Activated gamma-delta T cell treated with Interleukin-2 at 50 U/mL for 16 hours (primary cell): ENCODE measurements at regions not wholly inside any gene's neighbourhood (a gene's known extent, or its start where the extent isn't known, plus 50 kb on each side); places are given as distances from the start of the nearest gene placed in this dataset.

Experiments used
- DNase-seq: peaks from one replicate; pipeline ENCODE4 v3.0.0-alpha.2; 2020

DNA sequence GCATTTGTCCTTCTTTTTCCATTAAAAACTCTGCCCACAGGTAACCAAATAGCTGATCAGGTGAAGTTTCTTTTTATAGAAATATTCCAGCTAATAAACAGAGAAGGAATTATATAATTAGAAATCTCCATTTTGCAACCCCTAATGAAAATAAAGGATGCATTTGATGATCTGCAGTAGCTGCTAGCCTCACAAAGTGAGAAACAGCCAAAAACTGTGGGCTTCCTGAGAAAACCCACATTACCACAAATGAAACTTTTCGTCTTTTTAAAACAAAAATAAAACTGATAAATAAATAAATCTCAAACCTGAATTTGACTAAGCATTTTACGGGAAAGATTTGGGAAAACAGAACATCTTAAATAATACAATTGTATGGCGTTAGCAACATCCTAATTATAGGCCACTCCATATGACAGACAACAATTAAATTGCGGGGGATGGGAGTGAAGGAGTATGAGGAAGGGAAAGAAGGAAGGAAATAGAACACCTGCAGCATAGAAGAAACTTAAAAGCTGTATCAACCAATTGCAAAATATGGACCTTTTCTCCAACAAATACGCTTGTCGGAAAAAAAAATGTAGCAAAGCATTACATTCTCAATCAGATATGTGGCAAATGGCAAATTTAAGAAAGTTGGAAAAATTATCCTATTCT, 283.0 kb upstream of the ITGA1 start:
- DNase-seq = no peak

DNA sequence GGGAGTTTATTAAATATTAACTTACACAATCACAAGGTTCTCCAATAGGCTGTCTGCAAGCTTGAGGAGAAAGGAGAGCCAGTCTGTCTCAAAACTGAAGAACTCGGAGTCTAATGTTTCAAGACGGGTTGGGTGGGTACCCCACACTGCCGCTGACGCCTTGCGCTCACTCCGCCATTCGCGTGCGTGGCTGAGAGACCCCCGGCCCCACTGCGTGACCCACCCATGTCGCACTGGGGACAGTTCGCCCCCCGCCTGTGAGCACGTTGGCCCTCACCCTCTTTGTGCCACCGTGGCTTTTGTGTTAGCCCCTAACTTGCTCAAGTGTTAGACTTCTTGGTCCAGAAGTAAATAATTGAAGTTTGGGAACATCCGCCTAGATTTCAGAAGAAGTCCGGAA, 270.0 kb upstream of the ITGA1 start:
- no peak for DNase-seq

DNA sequence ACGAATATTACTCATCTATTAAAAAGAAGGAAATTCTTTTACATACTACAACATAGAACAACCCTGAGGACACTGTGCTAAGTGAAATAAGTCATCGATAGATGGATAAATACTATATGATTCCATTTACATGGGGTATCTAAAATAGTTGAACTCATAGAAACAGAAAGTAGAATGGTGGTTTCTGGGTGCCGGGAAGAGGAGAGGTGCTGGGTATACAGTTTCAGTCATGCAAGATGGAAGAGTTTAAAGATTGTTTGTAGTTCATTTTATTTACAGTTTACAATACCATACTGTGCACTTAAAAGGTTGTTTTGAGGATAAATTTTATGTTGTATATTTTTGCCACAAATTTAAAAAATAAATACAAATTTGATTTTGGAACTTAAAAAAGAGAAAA, 267.5 kb upstream of the ITGA1 start:
- DNase-seq = no peak

DNA sequence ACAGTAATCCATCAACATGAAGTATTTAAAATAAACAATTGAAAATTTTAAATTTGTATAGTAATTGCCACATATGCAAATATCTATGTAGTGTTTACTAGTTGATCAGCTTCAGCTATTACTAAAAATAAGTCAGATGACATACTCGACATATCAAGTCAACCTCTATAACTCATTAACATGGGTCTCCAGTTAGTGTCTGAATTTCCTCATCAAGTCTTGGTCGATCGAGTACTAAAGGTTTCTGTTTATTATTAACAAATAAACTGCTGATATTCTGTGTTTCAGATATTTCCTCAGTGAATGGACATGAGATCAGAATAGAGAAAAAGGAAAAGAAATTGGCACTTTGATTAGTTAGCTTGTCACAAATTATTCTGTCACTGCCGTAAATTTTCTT, 266.5 kb upstream of the ITGA1 start:
- no peak for DNase-seq

DNA sequence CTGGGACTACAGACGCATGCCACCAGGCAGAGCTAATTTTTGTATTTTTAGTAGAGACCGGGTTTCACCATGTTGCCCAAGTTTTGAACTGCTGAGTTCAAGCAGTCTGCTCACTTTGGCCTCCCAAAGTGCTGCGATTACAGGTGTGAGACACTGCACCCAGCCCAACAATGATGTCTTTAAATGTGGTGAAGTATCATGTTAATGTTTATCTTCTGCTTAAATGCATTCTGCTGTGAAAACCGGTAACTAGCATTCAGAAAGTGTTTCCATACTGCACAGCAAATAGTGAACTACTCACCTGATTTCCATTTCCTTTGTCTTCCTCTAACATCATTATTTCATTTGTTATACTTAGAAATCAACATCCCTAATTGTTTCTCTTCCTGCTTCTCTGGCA, 264.0 kb upstream of the ITGA1 start:
- DNase-seq = no peak

DNA sequence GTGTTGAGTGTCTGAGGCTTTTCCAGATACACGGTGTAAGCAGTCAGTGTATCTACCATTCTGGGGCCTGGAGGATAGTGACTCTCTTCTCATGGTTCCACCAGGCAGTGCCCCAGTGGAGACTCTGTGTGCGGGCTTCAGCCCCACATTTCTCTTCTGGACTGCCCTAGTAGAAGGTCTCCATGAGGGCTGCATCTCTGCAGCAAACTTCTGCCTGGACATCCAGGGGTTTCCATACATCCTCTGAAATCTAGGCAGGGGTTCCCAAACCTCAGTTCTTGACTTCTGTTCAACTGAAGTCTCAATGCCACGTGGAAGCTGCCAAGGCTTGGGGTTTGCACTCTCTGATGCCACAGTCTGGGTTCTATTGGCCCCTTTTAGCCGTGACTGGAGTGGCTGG, 256.6 kb upstream of the ITGA1 start:
- no peak for DNase-seq

DNA sequence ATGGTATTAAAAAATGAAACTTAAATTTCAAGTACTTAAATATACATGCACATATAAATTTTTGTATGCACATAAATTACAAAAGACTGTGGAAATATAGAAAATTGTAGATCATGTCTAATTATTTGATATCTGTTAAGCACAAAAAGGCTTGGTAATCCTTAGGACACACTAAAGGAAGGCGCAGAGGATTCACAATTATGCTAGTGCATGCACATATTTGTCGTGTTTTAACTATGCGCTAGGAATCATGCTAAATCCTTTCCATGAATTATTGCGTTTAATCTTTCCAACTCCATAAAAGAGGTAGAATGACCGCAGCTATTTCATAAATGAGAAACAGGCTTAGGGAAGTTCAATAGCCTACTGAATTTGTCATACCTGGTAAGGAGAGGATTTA, 244.1 kb upstream of the ITGA1 start:
- DNase-seq = no peak

DNA sequence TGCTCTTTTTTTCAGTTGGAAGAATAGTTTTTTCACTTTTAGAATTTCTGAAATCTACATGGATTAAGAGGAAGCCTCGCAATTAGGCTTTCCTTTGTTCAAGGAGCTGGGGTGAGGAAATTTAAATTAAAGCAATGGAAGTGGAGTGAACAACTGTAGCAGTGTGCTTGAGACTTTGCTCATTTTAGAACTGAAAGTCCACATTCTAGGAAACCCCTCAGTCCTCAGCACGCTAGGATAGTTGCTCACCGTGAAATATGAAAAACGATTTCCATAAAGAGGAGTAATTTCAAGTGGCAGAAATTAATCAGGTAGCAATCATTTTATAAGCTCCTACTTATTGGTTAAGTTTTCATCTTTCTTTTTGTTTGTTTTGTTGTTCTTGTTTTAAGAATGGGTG, 243.0 kb upstream of the ITGA1 start:
- no peak for DNase-seq

DNA sequence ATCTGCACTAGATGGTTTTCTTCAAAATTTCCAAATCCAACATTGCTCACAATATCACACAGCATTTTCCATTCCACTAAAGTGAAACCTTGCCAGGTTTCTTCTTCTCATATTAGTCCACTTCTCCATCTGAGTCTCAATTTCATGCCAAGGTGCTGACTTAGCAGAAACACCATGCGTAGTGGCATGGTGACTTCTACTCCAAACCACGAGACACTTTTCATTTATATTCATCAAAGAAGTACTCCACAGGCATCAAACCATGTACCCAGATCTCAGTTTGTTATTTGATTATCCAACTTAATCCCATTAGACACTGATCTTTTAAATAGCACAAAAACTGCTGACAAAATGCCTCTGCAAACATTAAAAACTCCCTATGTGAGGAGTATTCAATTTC, 233.4 kb upstream of the ITGA1 start:
- no peak for DNase-seq

DNA sequence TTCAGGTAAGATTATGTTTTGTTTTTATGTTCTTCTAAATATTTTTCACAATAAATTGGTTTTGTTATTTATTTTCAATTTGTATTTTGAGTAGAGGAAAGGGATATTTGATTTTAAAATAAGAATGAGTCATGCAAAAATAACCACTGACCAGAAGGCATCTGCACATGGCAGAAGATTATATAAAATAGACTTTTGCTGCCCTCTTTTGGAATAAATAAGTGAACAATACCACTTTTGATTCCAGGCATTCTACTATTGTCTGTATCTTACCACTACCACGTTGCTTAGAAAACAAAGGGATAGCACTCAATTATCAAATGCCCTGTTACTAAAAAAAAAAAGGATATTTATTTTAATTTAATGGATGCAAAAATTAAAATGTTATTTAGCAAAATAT, 227.3 kb upstream of the ITGA1 start:
- DNase-seq = no peak

DNA sequence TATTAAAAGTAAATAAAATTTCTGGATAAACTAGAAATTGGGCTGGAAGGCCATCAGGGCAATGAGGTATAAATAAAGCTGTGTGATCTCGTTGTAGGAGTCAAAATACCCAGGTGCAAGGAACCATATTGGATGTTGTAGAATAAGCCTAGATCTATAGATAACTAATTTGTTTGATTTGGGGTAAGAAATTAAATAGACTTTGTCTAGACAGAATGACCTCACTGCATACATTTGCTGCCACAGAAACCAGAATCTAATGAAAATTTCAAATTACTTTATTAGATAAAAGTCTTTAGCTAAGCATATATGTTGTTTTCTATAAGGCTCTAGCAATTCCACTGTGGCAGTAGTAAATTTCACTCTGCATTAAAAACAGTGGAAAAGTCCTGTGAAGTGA, 225.2 kb upstream of the ITGA1 start:
- DNase-seq = no peak

DNA sequence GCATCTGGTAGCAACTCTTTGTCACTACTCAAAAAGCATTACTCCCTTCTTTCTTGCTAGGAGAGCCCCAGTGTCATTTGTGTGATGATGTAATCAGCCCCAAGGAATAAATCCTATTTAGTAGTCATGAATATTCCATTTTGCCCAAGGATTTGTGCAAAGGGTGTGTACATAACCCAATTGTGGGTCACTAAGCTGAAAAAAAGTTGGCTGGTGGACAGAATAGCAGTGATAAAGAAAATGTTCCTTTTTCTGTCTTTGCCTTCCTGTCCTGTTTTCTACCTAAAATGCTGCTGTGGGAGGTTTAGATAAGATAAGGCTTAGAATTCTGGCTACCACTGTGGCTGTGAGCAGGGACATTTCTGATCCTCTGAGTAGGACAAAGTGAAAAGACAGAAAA, 223.1 kb upstream of the ITGA1 start:
- DNase-seq = no peak

DNA sequence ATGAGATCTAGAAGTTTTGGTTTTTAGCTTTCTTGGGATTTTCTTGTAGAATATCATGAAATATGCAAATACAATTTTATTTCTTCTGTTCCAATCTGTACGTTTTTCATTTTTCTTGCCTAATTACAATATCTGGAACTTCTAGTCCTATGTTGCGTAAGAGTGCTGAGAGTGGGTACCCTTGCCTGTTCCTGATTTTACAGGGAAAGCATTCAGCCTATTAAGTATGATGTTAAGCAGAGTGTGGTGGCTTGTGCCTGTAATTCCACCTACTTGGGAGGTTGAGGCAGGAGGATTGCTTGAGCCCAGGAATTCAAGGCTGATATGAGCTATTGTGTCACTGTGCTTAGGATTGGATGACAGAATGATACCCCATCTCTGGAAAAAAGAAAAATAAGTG, 210.2 kb upstream of the ITGA1 start:
- DNase-seq = no peak

DNA sequence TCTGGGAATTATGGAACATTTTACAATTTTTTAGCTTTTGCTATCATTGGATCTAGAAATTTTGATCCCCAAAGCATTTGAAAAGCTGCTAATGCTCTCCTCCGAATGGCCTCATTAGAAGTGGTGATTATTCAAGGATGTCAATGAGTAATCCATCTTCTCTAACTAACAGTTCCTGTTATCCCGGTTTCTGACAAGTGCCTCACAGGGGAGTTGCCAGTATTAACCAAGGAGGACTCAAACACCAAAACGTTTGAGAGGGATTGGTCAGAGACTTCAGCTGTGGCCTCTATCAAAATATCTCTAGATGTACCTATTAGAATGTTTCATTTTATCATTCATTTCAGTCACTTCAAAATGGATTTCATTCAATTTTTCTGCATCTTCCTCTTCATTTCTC, 208.3 kb upstream of the ITGA1 start:
- no peak for DNase-seq

DNA sequence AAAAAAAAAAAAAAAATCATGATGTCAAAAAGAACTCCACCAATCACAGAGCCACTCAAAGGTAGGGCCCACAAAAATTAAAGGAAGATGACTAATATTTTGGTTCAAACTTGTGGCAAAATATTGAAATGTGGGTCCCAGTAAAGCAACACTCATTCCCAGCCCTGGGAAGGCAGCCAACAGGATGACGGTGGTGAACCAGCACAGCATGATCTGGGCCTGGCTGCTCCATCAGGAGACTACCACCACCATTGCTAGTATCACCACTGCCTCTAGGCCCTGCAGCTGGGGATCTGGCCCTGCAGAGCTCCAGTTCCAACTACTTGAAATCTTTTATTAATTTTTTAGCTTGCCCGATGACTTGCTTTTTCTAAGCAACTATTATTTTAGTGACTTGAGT, 206.8 kb upstream of the ITGA1 start:
- DNase-seq = no peak

DNA sequence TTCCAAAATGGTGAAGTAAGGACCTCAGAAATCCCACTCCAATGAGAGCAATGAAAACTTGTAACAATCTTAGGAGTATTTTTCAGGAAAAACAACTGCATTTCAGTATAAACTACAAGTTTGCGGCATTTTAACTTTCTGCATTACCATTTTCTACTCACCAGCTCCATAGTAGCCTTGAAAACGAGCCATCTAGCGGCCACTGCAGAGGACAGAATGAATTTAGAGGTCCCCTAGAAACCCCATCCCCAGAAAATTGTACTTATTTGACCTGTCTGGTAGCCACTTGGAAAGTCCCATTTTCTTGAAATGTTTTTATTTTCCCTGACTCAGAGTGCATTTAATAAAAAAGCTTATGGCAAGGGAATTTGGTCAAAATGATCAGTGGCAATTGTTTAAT, 205.4 kb upstream of the ITGA1 start:
- DNase-seq = no peak

DNA sequence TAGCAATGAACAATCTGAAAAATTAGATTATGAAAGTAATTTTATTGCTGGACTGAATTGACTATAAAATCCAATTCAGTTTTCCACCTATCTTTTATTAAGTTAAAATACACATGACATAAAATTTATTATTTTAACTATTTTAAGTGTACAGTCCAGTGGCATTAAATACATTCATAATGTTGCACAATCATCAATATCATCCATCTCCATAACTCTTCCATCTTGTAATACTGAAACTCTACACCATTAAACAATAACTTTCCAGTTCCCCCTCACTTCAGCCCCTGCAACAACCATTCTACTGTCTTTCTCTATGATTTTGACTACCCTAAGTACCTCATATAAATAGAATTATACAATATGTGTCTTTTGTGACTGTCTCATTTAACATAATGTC, 200.6 kb upstream of the ITGA1 start:
- no peak for DNase-seq

DNA sequence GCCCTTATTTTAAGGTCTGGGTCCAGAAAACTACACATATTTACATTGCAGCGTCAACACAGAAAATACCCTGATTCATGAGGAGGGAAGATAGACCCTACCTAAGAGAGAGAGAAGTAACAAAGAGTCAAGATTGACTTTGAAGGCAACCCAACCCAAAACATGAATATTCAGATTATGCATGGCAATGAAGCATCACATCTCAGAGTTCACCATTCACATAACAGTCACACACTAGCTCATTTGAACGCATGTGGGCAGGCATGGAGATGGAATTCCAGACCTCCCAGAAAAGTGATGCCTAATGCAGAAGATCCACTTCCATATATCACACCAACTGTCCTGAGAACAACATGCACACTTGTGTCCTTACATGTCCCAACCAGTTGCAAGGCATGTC, 190.1 kb upstream of the ITGA1 start:
- no peak for DNase-seq

DNA sequence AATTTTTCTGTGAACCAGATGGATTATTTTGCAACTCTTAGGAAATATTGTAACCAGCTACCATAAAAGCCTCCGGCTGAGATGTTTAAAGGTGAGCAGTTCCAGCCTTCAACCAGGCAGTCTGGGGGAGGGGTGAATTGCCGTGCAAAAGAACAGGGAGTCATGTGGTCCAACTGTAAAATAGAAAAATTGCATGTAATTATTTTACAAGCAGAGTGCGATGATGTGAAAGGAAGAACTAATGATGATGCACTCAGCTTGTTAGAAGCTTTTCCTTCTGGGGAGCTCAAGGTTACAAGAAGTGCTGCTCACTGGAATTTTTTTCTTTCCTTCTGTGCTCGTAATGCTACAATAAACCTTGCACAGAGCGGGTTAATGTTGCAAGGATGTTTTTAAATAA, 188.7 kb upstream of the ITGA1 start:
- DNase-seq = no peak

DNA sequence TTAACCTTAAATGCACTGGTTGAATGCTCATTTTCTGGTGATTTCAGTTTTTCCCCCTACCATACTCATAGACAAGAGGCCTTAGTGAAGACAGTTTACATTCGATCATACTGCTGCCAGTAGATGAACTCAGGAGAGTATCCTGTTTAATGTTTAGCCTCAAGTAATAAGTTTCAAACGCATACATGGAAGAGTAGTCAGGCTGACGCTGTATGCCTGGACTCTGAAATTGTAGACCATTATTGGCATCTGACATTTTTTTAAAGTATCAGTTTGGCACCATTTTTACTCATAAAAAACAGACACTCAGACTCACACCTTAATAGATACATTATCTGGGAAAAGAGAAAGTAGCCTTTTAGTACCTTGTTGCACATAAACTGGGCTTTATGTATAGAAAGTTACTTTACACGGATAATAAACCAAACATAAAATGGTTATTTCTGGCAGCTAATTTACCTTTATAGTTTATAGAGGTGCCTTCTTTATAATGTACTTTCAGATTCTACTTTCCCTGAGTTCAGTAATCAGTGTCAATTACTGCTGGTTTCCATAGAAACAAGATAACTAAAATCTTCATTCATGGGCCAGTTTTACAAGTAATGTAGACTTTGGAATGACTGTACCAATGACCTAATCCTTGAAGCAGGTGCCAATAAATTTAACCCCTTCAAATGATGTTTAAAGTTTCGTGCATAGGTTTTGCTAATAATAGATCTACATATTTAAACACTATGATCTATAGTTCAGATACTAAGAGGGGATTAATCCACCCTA, 183.8 kb upstream of the ITGA1 start:
- DNase-seq = no peak

DNA sequence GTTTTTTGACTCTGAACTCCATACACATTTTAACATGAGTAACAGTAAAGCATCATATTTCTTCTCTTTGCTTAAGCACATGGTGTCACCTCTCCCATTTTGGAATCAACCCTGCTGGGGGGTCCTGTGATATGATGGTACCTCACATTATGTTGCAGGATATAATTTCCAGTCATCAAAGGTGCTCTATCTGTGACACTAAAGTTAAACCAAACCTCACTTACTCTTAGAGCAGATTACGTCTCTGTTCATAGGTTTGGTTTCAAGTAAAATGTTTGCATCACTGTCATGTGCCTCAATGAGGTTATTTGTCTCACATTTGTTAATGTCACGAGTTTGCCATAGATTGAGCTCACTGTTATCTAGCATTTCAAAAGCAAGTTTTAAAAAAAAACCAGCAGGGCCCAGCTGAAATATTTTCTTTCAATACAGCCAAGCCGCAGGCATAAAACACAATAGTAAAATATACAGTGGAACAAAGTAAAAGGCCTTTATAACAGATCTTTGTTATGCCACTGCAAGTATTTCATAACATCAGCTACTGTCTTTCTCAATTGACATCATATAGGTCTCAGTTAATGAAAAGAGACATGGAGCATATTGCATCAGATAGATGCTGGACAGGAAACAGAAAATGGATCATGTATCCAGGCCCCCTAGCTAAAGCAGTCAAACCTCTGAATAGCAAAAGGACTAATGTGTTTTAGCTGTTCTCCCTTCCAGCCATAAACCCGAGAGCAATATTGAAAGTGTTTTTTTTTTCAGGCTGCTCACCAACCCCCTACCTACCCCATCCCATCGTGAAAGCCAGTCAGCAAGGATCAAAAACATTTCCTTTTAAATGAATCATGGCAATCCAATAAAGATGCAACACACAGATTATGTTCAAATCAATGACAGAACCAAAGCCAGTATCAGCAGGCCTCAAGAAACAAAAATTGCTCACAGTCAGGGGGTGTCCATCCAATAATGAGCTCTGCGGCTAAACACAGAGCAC, 182.1 kb upstream of the ITGA1 start:
- no peak for DNase-seq

DNA sequence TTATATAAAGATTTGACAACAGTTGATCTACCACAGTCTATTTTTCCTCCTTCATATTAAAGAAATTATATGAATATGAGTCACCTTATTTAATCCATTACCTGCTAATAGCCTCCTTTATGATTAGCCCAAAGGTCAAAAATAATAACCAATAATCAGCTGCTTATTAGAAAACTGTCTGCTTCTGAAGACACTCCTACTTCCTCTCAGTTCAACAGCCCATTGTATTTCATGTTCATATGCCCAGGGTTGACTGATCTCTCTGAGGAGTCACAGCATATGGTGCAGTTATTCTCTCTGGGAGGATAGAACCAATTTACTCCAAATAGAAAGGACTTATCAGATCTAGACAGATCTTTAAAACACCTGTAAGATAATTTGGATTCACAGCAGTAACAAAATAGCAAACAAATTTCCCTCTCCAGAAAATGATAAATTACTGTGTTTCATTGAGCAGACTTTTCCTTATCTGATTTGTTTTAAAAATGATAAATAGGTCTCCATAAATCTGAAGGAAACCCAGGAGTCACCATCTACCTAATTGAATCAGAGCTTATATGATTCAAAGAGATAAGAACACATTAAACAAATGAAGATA, 180.4 kb upstream of the ITGA1 start:
- no peak for DNase-seq

DNA sequence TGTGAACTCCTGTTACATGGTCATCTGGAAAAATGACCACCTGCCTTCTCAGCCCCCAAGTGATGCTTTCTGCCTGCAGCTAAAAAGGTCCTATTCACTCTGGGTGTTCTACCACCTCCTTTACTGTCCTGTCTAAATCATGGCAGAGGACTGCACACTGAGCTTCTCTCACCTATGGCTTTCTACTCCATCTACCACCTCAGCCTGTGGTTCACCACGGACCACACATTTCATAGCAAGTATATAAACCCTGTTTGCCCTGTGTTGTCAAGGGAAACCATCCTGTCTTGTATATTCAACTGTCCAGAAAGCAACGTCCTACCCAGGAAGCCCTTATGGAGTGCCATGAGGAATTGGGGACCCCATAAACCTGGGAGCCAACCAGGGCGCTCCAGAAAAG, 167.4 kb upstream of the ITGA1 start:
- DNase-seq = no peak
